Fibroblast of skin of right biceps (primary cell): ENCODE measurements at regions not wholly inside any gene's neighbourhood (a gene's known extent, or its start where the extent isn't known, plus 50 kb on each side); places are given as distances from the start of the nearest gene placed in this dataset.
"Not testable (repeated sequence)": the region's sequence is repeated elsewhere in the genome, so short reads cannot be mapped to it uniquely, and the experiment has no call there.

ENCODE experiments used
- DNase-seq: peaks from one replicate; pipeline ENCODE4 v3.0.0-alpha.2; 2013

DNA sequence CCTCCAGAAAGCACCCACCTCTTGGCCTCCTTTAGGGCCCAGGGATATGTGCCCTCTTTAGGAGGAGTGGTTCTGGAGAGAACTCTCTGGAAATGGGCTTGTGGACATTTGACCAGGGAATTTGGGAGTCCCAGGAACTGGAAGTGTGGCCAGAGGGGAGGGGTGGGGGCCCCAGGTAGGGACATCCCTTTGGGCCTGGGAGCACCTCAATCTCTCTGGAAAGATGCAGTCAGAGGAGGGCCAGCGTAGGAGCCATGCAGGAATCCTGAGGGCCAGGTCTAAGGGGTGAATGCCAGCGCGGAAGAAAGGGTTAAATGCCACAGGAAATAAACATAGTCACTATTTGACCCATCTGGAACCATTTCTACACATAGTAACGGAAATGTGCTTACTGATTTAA, 50.3 kb upstream of the ITGA11 start:
- DNase-seq: no peak

DNA sequence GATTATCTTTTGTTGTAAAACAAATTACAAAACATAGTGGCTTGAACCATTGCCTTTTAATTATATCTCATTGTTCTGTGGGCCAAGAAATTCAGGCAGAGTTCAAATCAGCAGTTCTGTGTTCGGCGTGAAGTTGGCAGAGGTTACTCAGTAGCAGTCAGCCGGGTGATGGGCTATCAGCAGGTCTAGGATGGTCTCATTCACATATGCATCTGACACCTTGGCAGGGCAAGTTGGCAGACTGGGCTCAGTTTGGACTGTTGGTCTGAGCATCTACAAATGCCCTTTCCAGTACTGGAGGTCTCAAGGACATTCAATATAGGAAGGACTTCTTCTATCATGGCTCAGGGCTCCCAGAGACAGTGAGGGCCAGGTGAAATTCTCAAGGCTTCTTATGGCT, 51.2 kb upstream of the ITGA11 start:
- DNase-seq: no peak

DNA sequence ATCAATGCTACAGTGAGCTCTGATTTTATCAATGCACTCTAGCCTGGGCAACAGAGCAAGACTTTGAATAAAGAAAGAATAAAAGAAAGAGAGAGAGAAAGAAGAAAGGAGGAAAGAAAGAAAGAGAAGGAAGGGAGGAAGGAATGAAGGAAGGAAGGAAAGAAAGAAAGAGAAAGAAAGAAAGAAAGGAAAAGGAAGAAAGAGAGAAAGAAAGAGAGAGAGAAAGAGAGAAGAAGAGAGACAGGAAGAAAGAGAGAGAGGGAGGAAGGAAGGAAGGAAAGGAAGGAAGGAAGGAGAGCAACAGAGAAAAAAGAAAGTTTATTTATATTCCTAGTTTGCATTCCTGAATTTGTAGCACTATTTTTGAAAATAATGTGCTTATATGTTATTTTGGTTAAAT, 52.3 kb upstream of the ITGA11 start:
- DNase-seq: no peak

DNA sequence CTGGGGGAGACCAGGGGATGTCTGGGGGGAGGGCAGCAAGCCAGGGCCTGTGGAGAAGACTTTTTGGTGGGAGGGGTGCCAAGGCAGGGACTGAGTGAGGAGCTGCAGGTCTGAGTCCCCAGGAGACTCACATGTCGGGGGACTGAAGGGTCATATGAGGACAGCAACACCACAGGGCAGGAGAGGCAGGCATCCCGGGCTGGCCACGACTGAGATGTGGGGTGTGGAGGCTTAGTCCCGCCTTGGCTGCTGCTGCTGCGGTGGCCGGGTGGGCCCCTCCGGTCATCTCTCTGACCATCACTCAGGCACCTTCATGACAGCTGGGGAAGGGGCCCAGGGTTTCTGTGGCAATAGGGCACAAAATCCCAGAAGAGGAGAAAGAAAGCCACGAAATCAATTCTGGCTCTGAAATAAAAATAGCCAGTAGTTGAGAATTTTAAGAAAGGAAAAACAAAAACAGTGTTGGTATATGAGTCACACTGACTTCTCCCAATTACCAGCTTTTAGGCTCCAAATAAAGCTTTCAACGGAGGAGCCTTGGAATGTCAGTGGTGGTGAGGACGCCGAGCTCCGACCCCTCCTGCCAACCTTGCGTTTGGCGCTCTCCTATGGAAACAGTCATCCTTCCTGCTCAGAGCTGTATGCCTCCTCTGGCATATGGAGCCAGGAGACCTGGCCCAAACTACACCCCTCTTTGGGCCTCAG, 52.9 kb upstream of the ITGA11 start:
- peak; percentile 93 for DNase-seq

DNA sequence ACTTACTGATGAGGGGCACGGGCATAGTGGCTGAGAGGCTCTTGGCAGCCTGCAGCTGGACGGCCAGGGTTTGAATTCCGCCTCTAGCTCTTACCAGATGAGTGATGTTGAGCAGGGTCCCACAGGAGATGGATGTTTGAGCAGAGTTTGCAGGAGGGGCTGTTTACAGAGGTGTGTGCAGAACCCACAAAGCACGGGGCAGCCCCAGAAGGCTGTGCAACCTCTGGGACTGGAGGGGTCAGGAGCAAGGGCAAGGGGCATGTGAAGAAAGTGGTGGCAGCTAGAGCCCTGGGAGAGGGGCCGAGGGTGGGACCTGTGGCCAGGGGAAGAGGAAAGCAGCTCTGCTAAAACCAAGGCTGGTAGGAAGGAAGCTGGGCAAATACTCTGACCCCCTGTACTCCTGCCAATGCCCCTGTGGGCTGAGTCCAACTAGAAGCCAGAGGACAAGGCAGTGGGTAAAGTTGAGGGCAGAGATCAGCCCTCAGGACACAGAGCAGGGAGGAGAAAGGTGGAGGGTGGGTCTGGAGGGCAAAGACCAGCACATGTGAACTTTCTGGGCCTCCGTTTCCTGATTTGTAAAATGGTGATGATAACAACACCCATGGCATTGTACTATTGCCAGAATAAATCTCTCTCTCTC, 53.9 kb upstream of the ITGA11 start:
- no peak for DNase-seq

DNA sequence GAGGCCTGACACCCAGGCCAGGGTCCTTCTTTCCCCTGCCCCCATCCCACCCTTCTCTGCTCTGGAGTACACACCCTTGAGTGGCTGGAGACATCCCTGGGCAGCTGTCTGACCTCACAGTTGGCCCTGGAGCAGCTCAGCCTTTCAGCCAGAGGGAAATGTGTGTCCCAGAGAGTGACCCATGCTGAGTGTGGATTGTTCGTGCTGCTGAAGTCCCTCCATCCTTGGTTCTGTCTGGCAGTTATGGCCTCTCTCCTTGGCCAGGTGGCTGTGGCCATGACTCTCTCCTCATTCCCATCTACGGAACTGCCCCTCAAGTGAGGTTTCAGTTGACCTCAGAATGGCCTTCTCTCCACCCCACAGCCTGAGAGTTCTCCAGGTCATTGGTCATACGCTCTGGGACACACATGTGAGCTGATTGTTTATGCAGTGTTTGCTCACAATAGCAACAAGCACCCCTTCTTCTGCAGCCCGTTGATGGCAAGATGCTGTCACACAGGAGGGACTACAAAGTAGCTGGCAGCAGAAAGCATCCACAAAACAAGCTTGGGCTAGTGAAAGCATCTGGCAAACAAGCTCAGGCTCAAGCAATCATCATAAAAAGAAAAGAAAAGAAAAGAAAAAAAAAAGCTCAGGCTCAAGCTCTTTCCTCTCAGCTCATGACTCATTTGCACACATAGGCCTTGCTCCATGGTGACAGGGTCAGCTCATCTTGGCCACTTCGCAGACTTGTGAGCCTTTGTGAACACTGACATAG, 55.3 kb upstream of the ITGA11 start:
- DNase-seq: peak; percentile 49

DNA sequence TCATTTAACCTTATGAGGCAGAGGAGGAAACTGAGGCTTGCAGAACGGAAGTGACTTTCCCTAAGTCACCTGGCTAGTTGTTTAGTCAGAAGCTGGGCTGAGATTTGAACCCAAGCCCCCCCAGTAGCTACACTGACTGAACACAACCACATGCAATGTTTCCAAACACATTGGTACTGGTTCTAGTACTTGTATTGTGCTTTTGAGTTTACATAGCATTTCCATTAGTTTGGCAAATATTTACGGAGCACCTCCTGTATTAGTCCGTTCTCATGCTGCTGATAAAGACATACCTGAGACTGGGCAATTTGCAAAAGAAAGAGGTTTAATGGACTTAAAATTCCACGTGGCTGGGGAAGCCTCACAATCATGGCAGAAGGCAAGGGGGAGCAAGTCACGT, 56.3 kb upstream of the ITGA11 start:
- no peak for DNase-seq

DNA sequence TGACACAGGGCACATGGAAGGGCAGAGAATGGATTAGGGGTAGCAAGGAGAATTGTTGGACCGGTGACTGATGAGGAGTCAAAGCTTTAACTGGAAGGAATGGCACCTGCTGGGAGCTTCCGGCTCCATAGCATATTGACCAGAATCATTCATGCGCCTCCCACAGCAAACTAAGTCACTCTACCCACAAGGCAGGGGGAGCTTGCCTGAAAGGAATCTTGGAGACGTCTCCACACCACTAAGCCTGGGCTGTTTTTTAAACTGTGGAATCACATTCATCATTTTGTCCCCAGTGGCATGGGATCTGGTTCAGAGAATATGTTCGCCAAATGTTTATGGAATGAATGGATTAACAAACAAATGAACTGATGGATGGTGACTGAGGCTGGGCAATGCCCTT, 57.0 kb upstream of the ITGA11 start:
- peak; percentile 30 for DNase-seq

DNA sequence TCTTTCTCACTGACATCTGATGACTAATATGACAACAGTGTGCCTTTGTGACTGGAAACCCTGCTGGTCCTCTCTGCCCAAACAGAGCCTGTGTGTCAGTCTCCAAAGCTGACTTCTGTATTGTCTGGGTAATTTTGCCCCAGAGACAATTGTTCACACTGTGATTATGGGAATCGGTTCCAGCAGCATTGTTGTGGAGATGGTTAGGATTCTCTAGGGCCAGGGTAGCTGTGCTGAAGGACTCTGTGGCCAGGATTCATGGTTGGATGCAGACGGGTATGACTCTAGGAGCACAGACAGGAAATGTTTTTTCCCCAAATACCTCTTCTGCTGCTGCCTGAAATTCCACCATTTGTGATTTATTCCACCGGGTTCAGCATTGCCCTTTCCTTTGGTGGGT, 57.5 kb upstream of the ITGA11 start:
- DNase-seq: peak; percentile 65

DNA sequence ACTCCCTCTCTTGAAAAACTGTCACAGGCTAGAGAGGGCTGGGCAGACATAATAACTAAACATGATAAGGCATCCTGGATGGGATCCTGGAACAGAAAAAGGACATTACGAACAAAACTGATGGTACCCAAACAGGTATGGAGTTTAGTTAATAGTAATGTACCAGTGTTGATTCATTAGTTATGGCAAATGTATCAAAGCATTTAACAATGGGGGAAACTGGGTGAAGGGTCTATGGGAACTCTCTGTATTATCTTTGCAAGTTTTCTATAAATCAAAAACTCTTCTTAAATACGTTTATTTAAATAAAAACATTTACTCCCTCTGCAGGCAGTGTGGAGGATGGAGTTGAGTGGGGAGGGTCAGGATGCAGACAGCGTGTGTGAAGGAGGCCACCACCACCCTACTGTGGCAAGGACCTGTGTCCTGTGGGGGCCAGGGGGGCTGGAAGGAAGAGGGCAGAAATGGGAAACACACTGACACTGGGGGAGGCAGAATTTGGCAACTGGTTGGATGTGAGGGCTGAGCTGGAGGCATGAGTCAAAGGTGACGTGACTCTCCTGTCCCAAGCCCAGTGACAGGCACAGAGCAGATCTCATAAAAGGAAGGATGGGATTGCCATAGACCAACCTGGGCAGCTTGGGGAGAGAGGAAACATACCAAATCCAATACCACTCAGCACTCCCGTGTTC, 59.6 kb upstream of the ITGA11 start:
- no peak for DNase-seq

DNA sequence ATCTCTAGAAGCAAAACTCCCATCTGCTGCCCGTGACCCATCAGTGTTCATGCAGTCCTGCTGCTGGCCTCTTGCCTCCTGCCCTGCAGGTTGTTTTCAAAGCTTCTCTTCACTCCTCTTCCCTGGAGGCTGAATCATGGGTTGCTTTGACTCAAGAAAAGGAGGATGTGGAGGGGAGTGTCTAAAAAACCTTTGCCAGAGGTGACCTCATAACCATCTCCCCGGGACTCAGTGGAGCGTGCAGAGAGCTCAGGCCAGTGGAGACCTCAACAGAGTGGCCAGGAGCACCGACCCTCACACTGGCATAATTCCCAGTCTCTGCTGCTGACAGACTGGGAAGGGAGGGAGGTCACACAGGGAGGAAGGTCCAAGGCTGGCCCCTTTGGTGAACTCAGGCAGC, 60.9 kb upstream of the ITGA11 start:
- DNase-seq: peak; percentile 63

DNA sequence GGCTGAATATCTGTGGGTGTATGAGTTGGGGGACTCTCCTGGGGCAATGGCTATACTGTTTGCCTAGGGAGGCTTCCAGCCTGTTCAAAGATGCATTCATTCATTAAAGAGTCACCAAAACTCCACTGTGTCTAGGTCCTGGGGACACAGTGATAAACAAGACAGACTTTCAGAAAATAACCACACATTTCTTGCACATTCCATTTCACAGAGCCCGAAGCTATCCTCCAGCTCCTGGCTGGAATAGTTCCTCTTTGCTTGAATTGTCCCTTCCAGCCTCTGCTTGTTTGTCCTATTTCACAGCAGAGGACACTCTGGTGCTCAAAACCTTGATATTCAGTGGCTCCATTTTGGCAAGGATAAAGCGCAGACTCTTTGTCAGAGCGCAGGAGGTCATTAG, 61.7 kb upstream of the ITGA11 start:
- DNase-seq: no peak

DNA sequence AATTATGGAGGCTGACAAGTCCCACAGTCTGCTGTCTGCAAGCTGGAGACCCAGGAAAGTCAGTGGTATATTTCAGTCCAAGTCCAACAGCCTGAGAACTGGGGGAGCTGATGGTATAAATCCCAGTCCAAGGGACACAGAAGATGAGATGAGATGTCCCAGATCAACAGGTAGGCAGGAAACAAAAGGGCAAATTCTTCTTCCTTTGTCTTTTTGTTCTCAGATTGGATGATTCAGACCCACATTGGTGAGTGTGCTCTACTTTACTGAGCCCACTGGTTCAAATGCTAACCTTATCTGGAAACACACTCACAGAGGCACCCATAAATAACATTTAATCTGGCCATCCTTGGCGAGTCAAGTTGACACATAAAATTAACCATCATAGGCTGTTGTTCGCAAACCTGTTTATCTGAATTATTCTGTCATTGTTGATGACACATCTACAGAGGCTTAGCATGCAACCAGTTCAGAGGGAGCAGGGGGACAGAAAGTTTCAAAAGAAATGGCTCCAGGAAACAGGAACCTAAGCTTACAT, 62.7 kb upstream of the ITGA11 start:
- DNase-seq: no peak

DNA sequence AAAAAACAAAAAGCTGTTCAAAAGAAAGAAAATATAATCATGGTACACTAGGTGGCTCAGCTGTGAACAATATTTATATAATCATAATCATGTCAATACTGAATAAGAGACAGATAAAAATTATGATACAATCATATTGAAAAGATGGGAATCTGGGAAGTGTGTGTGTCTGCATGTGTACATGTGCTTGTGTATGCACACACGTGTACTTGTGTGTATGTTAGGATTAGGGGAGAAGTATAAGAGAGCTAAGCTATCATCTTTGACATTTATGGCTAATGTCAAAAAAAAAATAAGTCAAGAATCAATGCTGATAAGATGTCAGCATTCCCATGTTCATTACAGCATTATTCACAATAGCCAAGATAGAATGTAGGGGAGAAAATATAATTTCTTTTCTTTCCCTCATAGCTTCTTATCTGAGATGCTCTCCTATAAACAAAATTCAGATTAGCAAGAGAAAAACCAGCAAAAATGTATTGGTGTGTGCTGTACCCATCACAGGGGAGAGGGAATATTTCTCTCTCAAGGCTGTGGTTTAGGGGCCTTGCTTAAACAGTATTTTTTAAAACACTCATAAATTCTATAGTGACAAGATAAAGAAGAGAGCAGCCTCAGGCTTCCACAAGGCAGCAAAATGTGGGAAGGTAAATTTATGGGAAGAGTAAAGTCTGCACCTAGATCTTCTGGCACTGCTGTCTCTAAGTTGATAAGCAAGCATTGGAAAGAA, 63.4 kb upstream of the ITGA11 start:
- DNase-seq: no peak

DNA sequence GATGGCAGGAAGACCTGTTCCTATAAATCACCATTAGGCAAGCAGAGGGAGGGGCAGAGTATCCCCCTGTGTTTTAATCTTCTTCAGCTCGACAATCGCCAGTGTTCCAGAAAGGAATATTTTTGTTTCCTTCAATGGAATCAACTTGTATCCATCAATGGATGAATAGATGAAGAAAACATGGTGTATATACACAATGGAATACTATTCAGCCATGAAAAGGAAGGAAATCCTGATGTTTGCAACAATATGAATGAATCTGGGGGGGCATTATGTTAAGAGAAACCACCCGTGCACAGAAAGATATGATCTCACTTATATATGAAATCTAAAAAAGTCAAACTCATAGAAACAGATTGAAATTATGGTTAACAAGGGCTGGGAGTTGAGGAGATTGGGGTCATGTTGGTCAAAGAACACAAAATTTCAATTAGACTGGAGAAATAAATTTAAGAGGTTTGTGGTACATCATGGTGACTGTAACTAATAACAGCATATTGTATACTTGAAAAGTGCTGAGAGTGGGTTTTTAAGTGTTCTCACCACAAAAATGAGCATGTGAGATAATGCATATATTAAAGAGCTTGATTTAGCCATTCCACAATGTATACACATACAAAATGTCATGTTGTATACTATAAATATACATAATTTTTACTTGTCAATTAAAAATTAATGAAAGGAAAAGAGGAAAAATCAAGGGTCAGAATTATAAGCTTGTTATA, 64.2 kb upstream of the ITGA11 start:
- no peak for DNase-seq

DNA sequence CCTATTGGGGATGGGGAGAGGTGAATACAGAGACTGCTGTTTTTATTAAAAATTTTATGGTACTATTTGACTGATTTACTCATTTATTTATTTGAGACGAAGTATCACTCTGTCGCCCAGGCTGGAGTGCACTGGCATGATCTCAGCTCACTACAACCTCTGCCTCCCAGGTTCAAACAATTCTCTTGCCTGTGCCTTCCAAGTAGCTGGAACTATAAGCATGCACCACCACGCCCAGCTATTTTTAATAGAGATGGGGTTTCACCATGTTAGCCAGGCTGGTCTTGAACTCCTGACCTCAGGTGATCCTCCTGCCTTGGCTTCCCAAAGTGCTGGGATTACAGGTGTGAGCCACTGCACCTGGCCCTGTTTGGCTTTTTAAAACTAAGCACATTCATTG, 64.8 kb upstream of the ITGA11 start:
- not testable (repeated sequence) for DNase-seq

DNA sequence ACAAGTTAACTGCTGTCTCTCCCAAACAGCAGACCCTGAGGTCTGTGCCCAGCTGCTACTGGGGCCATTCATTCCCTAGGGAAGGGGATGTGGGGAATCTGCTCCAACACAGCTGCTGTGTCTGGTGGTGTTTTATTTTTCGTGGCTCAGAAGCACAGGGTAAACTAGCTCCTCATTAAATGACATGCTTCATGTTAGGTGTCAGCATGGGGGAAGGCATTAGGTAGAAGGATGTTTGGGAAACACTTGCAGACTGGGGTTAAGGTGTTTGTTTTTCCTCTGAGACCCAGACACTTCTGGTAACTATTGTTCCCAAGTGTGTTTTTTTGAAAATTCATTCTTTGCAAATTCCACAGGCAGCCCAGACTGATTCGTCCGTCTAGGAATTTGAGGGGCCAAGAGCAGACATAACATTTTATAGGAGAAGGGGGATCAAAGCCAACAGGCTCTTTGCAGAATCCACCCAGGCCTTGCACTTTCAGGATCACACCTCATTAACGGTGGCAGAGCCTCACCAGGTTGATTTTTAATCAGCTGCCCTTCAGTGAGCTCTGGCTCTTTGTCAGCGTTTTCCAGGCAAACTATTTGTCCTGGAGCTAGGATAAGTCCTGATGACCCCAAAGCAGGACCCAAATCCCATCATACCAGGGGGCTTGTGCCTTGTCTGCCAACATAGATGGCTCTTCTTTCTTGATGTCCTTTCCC, 65.4 kb upstream of the ITGA11 start:
- peak; percentile 68 for DNase-seq

DNA sequence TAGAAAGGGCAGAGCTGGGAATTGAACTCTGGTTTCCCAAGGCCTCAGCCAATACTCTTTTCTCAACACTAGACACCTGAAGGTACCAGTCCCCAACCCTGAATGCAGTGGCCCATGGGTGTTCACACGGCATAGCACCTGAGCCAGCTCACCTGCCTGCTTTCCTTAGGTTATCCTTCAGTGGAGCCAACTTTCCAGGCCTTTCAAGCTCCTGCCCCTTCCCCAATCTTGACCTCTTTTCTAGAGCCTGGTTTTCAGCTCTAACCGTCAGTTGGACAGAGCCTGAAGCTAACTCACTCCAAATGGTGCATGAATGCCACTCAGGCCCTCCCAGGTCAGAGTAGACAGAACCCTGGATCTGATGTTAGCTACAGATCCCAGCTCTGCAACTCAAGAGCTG, 66.1 kb upstream of the ITGA11 start:
- no peak for DNase-seq

DNA sequence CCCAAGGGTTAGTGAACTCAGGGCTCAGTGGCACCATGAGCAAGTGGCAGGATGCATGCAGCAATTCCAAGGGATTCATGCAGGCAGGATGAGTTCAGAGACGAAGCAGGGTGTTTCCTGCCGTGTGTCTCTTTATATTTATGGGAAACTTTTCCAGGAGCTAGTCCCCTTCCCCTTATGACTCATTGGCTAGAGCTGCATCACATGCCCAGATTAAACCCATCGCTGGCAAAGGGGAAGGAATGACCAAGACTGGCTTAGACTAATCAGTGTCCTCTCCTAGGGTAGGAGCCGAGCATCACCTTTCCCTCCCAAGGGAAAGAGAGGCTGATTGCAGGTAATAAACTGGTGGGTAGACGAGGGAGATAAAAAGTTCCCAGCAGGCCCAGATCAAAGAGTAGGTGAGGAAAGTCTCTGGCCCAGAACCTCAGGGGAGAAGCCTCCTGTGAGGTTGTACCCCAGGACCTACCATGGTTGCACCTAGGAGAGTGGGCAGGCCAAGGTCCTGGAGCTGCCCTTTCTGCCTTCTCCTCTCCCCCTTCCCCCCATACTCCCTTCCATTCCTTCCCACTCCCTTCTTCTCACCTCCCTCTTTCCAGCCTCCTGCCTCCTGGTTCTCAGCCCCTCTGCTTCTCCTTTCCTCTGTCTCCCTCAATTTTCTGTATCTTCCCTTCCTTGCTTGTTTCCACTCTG, 67.8 kb upstream of the ITGA11 start:
- DNase-seq: peak; percentile 63
